Gastrocnemius medialis (tissue), 4 donors: ENCODE measurements at regions not wholly inside any gene's neighbourhood (a gene's known extent, or its start where the extent isn't known, plus 50 kb on each side); places are given as distances from the start of the nearest gene placed in this dataset.

ENCODE experiments used
- CTCF ChIP-seq, 5 experiments: fragments of 450-650 bp in 3 of 5; fragments of 200-600 bp in 2 of 5; sonication (generic) in 2 of 5; IDR thresholded peaks in 4 of 5; conservative IDR thresholded peaks in 1 of 5; 1 replicate in 4 of 5; 2 replicates in 1 of 5; pipeline ENCODE4 v1.5.1; 2016 to 2019; ENCODE audit warnings: antibody characterized with exemption in 5 of 5, mild to moderate bottlenecking in 3 of 5, moderate library complexity in 3 of 5
- POLR2A ChIP-seq, 2 donors: fragments of 450-650 bp; IDR thresholded peaks; one replicate each; pipeline ENCODE4 v1.6.1; 2017; ENCODE audit warnings: antibody characterized with exemption in 2 of 2, mild to moderate bottlenecking in 2 of 2, moderate library complexity in 2 of 2

GRCh38 chr9:115300116-115300515, 182.2 kb upstream of the TNC start:
- TF ChIP-seq POLR2A (IDR thresholded peaks at IDR 0.05), result no peak
- no peak for TF ChIP-seq CTCF (IDR thresholded peaks at IDR 0.05 in 4 of 5, conservative IDR thresholded peaks at IDR 0.05 in 1 of 5)
